NCI-H748 (cell line): ENCODE measurements at regions not wholly inside any gene's neighbourhood (a gene's known extent, or its start where the extent isn't known, plus 50 kb on each side); places are given as distances from the start of the nearest gene placed in this dataset.

ENCODE experiments used
- DNase-seq: peaks from one replicate; lab custom pipeline; 2025; ENCODE audit not compliant: unreplicated experiment; lab: John Stamatoyannopoulos, UW

DNA sequence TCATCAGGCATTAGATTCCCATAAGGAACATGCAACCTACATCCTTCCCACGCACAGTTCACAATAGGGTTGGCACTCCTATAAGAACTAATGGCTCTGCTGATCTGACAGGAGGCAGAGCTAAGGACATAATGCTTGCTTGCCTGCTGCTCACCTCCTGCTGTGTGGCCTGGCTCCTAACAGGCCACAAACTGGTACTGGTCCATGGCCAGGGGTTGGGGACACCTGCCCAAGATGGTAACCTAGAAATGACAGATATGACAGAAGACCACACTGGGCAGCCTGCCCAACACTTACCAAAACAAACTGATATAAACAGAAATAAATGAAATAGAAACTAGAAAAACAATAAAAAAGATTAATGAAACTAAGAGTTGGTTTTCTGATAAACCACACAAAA is 325.6 kb downstream of the SEC23A start:
- no peak for DNase-seq

DNA sequence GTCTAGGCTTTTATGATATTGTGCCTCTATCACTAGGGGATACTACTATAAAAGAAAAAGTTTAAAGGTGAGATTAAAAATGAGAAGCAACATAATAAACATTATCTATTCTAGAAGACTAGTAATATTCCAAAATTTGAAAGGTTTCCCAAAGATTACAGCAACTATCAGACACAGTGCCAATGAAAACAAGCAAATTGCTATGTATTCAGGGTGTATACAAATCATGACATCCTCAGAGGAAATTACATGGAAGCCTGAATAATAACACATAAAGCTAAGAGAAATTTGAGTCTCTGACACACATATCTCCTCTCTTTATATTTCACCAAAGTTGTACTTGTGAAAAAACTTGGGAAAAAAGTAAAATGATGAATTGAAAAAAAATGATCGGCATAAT is 327.0 kb downstream of the SEC23A start:
- no peak for DNase-seq

DNA sequence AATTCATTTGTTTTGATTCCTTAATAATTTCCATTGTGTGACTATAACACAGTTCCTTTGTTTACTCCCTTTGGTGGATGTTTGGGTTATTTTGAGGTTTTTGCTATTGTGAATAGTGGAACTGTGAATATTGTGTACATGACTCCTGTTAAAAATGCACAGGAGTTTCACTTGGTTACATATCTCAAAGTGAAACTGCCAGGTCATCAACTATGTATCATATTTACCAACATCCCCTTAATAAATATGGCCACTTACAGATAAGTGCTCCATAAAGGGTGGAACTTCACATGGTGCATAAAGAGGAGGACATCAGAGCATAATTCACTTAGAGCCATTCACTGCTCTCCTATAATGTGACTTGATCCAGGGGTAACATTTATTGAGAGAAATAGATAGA is 328.9 kb downstream of the SEC23A start:
- no peak for DNase-seq

DNA sequence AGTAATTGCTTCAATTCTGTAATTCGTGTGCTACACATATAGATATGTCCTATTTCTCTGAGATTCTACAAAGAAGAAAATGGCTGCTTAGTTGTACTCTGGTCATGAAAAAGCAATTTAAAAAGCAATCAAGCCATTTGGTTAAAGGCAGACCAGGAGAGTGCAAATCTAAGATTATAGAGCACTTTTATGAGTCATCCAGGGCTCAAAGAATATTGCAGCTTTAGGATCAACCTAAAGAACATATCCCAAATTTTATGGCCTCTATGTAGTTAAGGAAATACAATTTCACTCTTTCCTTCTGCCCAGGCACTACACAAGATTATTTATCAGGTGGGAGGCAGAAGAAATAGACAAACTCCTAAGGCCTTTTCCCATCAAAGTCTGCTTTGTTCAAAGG is 332.8 kb downstream of the SEC23A start:
- no peak for DNase-seq

DNA sequence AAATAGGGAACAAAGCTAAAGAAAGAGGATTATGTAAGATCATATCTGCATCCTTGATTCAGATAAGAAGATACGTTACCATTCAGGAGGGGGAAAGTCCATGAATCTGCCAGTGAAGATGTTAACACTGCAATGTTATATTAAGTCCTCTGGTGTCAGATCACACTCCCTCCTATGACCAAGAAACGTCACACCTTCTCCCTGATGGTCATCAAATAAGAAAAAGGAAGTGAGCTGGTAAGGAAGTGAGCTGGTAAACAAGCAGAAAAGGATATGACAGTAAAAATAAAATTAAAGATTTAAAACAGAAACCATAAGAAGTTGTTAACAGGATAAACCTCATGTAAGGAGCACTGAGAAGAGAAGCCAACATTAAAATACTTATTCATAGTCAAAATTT is 340.2 kb downstream of the SEC23A start:
- no peak for DNase-seq

DNA sequence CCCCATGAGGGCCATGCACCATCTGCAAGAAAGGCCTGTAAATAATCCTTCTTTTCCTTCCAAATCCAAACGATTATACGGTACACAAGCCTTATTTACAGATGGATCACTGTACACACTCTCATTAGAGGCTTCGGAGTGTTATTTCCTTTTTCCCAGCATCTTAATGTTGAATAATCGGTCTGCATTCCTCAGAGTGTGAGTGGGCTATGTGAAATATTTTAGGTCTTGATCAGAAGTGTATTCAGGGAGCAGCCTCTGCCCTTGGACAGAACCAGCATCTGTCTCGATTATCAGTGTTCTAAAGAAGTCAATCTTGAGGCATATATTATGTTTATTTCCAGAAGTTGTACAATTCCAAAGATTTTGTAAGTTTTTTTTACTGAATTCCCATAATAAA is 340.6 kb downstream of the SEC23A start:
- DNase-seq, result no peak

DNA sequence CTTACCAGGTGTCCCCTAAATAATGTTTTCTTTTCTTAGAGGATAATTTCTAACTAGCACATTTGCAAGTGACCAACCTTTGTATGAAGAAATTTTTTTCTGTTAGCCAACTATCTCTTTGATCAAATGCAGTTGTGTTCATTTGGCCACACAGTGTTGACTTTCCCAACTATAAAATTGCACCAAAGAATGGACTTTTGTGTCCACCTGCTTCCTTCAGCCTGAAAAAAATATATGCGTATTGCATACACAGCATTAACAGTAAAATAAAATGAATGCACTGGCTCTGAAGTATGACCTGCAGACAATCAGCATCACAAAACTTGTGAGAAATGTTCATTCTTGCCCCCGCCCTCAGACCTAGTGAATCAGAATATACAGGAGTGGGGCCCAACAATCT is 342.0 kb downstream of the SEC23A start:
- DNase-seq, result no peak

DNA sequence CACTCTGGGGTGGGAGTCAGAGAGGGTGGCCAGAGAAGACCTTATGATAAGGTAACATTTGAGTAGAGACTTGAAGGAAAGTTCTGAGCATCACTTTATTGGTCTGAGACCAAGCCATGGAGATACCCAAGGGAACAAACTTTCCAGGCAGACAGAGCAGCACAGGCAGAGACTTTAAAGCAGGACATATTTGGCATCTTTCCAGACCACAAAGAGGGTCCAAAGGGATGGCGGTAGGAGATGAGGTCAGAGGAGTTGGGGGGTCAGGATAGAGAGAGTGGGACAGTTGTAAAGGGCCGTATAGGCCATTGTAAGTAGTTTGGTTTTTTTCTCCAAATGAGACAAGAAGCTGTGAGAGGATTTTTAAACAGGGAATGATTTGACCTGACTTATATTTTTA is 344.4 kb downstream of the SEC23A start:
- peak; percentile 6 for DNase-seq

DNA sequence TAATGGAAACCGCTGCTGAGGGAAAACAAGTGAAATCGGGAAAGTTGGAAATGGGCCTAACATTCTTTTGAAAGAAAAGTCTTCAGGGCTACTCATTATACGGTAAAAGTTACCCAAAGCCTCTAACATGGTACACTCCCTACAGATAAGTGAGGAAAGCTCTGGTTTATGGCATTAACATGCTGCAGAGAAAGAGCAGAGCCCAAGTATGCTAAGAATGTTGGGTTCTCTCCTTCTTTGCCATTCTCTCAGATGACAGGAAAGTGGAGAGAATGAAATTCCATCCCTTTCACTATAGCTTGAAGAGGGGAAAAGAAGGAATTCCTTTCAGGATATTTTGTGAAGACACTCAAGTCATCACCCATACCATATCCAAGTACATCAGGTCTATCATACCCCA is 348.0 kb downstream of the SEC23A start:
- no peak for DNase-seq

DNA sequence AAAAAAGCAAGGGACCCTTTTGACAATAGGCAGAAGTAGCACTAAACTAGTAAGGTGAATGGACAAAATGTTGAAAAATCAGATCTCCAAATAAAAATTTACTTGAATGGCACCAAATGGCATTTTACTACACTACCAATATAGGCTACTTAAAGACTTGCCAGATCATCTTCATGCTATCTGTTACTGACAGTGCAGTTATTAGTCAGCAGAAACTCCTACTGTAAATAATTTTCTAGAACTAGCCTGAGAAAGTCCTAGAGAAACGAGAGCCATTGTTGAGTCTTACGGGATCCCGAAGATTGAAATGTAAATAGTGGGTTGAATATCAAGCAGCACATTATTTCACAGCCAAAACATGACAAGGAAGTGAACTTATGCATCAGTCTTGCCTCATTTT is 350.3 kb downstream of the SEC23A start:
- DNase-seq, result no peak

DNA sequence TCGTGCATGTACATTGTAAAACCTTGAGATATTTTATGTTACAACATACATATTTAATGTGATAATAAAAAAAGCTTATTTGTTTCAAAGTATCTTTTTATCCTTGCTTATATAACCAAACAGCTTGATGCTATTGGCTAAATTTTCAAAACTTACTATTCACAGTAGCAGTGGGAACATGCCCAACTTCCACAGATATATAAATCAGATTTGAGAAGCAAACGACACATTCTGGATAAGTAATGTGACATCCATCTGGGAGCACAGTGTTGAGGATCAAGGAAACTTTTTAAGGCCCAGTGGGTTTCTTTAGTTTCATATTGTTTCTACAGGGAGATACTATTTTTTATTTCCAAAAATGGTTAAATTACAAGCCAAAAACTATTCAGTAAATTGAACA is 350.7 kb downstream of the SEC23A start:
- no peak for DNase-seq

DNA sequence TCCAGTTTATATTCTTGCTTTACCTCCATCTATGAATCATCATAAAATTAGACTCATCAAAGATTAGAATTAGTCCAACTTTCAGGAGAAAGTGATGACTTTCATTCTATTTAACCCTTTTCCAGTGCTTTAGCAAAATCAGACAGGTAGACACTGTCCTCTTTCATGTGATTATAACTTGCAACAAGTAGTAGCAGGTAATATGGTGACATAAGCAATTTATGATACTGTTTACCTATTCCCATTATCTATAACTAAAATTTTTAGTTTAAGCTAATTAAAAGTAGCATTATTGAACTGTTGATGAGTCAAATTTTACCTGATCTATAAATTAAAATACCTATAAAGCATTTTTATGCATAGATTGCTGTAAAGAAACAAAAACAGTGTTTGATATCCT is 351.6 kb downstream of the SEC23A start:
- DNase-seq, result no peak

DNA sequence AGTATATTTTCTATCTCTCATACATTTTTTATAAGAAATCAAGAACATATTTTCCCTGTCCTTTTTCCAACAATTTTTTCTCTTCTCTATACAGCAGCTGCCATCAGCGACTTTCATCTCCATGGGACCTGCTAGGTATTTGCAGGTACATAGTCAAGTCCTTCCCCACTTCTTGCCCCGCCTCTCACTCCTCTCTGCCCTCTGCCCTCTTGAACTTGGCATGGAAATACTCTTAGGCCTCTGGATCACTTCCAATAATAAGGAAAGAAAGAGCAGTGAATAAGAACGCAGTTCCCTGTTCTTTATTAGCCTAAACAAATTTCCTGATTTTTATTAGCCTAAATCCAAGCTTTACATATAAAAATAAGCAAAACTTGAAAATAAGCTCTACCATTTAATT is 353.1 kb downstream of the SEC23A start:
- no peak for DNase-seq

DNA sequence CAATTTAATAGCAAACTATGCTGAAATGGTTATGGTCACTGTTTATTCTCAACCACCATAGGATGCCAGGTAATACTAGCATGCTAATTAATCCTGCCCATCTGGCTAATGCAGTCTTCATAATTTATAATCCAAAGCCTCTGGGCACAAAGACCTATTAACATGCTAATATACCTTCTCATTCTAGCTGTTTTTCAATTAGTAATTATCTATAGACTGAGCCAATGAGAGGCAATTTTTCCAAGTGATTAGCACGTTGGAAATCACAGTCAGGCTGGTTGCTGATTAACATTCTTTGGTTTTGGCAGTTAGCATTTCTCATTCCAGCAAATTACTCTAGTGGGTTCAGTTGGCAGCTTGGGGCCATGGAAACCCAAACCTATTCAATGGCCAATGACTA is 357.2 kb downstream of the SEC23A start:
- no peak for DNase-seq

DNA sequence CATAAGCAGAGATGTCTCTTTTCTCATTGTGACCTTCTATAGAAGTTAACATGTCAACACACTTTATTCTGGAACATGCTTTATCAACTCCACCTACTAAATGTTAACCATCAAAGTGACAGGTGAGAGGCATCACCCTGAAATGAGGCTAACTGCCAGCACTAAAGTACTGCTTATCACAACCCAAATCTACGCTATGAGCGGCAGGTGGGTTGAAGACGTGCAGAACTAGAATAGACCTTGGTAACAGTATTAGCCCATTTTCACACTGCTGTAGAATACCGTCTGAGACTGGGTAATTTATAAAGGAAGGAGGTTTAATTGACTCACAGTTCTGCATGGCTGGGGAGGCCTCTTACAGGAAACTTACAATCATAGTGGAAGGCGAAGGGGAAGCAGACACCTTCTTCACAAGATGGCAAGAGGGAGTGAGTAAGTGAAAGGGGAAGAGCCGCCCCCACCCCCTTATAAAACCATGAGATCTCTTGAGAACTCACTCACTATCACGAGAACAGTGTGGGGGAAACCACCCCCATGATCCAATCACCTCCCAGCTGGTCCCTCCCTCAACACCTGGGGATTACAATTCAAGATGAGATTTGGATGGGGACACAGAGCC is 359.0 kb downstream of the SEC23A start:
- DNase-seq, result peak; percentile 25

DNA sequence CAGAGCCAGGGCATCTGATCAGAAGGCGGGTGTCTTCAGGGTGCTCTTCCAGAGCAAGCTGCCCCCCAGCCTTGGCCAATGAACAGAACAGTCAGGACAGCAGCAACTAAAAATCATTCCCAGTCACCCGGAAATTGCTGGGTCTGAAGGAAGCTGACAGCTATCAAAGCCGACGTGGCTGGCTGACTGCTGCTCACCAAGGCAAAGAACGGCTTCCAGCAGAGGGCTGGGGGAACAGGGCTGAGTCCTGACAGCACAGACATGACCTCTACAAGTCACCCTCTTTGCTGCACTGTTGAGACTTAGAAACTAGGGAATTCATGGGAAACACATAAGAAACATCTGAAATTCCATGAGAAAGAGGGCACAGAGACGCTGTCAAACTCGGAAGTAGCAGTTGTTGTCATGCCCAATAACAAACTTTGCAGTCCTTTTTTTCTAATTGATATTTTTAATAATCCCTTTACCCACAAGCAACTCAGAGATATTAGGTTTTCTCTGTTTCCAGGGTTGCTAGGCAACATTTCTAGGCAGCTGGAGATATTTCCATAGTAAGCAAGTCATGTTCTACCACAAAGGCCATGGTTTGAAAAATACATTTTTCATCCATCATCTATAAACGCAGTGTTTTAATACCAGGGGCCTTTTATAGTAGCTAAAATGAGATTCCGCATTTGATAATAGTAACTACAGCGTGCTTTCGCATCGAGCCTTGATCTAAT is 365.2 kb downstream of the SEC23A start:
- peak; percentile 29 for DNase-seq

DNA sequence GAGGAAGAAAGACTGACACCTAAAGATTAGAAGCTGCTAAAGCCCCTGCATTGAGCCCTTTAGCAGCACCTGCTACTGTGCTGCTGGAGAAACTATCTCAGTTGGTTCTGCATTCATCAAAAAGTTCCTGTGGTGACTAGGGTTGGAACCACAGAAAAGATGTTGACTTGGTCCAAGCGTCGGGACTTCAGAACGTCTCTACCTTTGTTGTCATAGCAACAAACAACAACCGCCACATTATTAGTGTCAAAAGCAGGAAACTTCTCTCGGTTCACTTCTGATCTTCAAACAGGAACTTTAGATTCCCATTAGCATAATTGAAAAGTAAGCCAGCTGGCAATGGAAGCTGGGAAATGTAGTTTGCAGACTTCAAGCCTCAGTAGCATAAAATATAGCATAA is 368.0 kb downstream of the SEC23A start:
- DNase-seq, result peak; percentile 27

DNA sequence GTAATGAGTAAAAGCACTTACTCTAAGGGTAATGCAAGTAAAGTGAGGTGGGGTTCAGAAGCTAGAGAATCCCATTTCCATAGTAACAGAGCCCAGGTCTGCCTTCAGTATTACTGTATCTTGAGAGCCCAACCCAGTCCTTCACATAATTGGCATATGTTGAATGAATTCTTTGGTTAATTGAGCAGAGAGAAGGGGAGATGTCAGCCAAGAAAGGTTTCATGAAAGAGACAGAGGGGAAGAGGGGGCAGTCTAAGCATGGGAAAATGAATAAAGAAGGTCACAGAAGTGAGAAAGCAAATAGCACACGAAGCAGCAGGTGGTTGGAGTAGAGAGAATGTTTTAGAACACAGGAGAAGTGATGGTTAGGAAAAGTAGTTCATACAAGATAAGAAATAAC is 371.1 kb downstream of the SEC23A start:
- DNase-seq, result peak; percentile 69

DNA sequence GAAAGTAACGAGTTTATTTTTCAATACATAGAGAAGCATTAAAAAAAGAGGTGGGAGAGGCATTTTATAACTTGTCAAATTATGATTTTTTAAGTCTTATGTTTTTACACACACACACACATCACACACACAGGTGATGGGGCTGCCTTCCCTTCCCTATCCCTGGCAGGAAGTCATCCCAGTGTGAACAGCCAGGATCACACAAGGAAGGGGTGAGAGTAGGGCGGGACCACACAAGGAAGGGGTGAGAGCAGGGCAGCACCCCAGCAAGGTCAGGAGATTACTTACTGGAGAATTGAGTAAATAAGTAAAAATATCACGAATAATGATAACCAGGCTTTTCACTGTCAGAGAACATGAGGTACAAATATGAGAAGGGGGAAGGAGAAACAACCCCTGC is 372.6 kb downstream of the SEC23A start:
- no peak for DNase-seq

DNA sequence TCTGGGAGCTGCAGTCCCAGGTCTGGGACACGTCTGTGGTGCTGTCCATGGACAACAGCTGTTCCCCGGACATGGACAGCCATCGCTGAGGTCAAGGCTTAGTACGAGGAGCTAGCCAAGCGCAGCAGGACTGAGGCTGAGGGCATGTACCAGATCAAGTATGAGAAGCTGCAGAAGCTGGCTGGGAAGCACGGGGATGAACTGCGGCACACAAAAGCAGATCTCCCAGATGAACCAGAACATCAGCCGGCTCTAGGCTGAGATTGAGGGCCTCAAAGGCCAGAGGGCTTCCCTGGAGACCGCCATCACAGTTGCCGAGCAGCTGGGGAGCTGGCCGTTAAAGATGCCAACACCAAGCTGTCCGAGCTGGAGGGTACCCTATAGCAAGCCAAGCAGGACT is 375.3 kb downstream of the SEC23A start:
- DNase-seq, result no peak

DNA sequence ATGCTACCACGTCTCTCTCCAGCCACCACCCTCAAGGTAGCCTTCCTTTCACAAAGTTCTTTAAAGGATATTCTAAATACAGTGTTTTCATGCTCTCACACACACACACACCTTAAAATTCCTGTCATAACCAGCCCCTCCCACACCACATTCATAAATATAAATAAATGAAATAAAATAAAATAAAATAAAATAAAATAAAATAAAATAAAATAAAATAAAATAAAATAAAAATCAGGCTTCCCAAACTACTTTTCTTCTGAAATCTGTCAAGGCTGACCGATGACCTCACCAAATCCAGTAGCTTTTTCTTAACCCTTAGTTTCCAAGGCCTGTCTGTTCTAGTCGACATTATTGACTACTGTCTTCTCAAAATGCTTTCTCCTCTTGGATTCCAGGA is 378.4 kb downstream of the SEC23A start:
- DNase-seq, result no peak

DNA sequence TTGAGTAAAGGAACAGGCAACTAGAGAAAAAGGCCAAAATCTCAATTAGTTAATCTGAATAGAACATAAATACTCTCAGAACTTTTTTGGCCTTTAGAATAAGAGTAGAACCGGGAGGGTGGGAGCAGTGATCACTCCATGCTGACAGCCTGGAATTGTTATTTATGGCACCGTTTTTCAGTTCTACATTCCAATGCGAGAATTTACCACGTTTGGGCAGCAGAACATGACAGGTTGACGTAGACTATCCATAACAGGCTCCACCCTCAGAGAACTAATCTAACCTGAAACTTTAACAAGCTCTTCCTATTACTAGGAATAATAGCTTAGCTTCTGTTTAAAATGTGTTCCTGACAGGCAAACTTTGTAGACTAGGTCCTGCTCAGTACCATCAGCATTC is 379.1 kb downstream of the SEC23A start:
- DNase-seq, result no peak

DNA sequence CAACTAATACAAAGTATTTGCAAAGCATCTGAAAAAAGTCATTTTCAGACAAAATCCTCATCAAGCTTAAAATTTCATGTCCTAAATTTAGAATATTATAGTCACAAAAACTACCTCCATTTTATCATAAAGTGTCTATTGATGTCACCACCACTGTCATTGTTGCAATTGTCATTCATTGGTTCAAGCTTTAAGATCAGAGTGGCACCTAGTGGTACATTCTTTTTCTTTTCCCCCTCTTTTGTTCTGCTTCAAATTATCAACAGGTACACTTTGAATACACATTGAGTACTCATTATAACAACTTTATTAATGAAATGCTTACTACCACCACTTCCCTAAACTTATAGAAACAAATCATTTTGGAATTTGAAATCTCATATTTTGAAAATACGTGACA is 379.8 kb downstream of the SEC23A start:
- no peak for DNase-seq
